ENCODE measurements at regions not wholly inside any gene's neighbourhood (a gene's known extent, or its start where the extent isn't known, plus 50 kb on each side); places are given as distances from the start of the nearest gene placed in this dataset.
A peak's percentile ranks its signal among the peaks of the same experiment; 100 is the strongest.
"Not testable (repeated sequence)": the region's sequence is repeated elsewhere in the genome, so short reads cannot be mapped to it uniquely, and the experiment has no call there.

GRCh38 chr4:49510238-49510637, 524.2 kb downstream of the CWH43 start:
- H3K4me3 ChIP-seq (replicated peaks; ENCODE audit: low read depth, low read length); DNase-seq (ENCODE audit: extremely low read depth, low read depth): not testable (repeated sequence)

DNA sequence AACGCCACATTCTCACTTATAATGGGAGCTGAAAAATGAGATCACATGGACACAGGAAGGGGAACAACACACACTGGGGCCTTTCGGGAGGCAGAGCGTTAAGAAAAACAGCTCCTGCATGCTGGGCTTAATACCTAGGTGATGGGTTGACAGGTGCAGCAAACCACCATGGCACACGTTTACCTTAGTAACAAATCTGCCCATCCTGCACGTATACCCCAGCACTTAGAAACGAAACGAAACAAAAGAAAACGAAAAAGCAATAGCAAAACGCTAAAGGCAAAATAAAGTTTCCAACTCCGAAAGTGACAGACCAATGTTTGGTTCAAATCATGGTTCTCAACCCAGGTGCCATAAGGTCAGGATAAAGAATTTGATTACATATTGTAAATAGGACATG, 525.3 kb downstream of the CWH43 start:
- DNase-seq (ENCODE audit: extremely low read depth, low read depth); H3K4me3 ChIP-seq (replicated peaks; ENCODE audit: low read depth, low read length): not testable (repeated sequence)

DNA sequence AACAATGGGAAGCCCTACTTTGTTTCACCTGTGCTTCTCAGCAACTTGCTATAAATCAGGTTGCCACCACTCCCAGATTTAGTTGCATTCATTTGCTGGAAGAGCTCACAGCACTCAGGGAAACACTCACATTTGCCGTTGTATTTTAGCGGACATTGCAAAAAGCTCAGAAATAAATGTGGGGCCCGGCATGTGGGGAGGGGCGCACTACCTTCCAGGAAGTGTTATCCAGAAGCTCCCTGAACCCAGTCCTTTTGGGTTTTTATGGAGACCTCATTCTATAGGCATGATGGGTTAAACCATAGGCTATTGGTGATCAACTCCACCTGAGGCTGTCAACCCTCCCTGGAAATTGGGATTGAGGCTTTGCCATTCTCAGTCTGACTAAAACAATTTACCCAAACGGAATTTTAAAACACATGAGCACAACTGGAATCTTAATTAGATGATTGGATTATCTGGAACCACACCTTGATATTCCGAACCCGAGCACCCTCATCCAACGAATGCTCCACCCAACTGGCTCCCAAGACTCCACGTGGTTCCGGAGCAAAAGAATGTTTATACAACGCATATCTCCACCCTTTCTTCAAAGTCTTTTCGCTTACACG, 525.9 kb downstream of the CWH43 start:
- not testable (repeated sequence) for DNase-seq (ENCODE audit: extremely low read depth, low read depth); H3K4me3 ChIP-seq (replicated peaks; ENCODE audit: low read depth, low read length)
- TF ChIP-seq, protein P1, sequence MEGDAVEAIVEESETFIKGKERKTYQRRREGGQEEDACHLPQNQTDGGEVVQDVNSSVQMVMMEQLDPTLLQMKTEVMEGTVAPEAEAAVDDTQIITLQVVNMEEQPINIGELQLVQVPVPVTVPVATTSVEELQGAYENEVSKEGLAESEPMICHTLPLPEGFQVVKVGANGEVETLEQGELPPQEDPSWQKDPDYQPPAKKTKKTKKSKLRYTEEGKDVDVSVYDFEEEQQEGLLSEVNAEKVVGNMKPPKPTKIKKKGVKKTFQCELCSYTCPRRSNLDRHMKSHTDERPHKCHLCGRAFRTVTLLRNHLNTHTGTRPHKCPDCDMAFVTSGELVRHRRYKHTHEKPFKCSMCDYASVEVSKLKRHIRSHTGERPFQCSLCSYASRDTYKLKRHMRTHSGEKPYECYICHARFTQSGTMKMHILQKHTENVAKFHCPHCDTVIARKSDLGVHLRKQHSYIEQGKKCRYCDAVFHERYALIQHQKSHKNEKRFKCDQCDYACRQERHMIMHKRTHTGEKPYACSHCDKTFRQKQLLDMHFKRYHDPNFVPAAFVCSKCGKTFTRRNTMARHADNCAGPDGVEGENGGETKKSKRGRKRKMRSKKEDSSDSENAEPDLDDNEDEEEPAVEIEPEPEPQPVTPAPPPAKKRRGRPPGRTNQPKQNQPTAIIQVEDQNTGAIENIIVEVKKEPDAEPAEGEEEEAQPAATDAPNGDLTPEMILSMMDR (IDR thresholded peaks at IDR 0.05; ENCODE audit: low read depth, low read length, missing control alignments) = peak; percentile 7

- not testable (repeated sequence) for H3K4me3 ChIP-seq (replicated peaks; ENCODE audit: low read depth, low read length); DNase-seq (ENCODE audit: extremely low read depth, low read depth)
These were observed 526.8 kb downstream of the CWH43 start for GRCh38 chr4:49512641-49513545.

DNA sequence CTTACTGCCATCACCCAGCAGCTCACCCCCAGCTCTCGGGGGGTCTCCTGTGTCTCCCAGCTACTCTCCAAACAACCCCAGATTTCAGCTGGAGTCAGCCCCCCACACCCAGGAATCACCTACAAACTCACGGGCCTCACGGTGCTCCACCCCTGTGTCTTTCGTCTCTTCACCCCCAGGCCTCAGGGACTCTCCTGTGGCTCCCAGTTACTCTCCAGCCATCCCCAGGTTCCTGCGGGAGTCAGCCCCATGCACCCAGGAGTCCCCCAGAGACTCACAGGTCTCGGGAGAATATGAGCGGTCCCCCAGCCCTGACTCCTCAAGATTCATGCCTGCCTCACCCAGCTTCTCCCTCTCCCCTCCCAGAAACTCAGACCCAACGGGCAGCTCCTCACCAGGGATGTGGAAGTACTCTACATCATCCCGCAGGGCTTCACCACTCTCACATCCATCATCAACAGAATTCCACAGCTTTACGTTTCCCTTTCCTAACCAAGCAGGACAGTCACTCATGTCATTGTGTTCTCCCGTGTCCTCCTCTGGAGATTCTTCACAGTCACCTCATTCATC, 527.6 kb downstream of the CWH43 start:
- not testable (repeated sequence) for DNase-seq (ENCODE audit: extremely low read depth, low read depth); H3K4me3 ChIP-seq (replicated peaks; ENCODE audit: low read depth, low read length)

GRCh38 chr4:49514171-49514699, 528.2 kb downstream of the CWH43 start:
- not testable (repeated sequence) for DNase-seq (ENCODE audit: extremely low read depth, low read depth); H3K4me3 ChIP-seq (replicated peaks; ENCODE audit: low read depth, low read length)

GRCh38 chr4:49514841-49515240, 528.8 kb downstream of the CWH43 start:
- DNase-seq (ENCODE audit: extremely low read depth, low read depth); H3K4me3 ChIP-seq (replicated peaks; ENCODE audit: low read depth, low read length): not testable (repeated sequence)

DNA sequence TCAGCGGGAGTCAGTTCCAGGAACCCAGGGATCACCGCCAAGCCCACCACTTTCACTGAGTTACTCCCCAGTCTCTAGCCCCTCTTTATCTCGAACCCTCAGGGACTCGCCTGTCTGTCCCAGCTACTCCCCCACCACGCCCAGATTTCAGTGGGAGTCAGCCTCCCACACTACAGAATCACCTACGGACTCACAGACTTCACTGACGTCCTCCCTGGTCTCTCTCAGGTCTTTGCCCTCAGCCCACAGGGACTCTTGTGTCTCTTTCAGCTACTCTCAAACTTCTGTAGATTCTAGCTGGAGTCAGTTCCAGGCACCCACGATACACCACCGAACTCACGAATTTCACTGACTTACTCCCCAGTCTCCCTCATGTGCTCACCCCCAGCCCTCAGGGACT, 529.2 kb downstream of the CWH43 start:
- not testable (repeated sequence) for DNase-seq (ENCODE audit: extremely low read depth, low read depth)

GRCh38 chr4:49516096-49516495, 530.0 kb downstream of the CWH43 start:
- H3K4me3 ChIP-seq (replicated peaks; ENCODE audit: low read depth, low read length); DNase-seq (ENCODE audit: extremely low read depth, low read depth): not testable (repeated sequence)

More for the DNA sequence above, 529.2 kb downstream of the CWH43 start:
- H3K4me3 ChIP-seq (replicated peaks; ENCODE audit: low read depth, low read length) = not testable (repeated sequence)

DNA sequence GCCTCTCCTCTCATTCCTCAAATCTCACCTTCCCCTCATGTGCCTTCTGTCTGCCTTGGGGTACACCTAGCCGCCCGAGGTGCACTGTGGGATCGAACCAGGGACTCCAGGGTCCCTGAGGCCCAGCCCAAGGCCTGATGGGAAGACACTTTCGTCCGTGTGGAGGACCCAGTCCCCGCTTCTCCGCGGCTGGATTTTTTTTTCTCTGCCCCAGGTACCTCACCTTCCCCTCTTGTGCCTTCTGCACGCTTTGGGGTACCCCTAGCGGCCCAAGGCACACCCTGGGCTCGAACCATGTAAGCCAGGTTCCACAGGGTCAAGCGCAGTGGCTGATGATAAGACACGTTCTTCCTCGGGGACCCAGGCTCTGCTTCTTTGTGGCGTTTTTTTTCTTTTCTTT, 530.7 kb downstream of the CWH43 start:
- DNase-seq (ENCODE audit: extremely low read depth, low read depth) = no peak
- TF ChIP-seq, protein P1 (IDR thresholded peaks at IDR 0.05; ENCODE audit: low read depth, low read length, missing control alignments) = no peak
- H3K4me3 ChIP-seq (replicated peaks; ENCODE audit: low read depth, low read length) = no peak overlapping the region

GRCh38 chr4:49517485-49518205, 531.6 kb downstream of the CWH43 start:
- not testable (repeated sequence) for DNase-seq (ENCODE audit: extremely low read depth, low read depth); H3K4me3 ChIP-seq (replicated peaks; ENCODE audit: low read depth, low read length)

DNA sequence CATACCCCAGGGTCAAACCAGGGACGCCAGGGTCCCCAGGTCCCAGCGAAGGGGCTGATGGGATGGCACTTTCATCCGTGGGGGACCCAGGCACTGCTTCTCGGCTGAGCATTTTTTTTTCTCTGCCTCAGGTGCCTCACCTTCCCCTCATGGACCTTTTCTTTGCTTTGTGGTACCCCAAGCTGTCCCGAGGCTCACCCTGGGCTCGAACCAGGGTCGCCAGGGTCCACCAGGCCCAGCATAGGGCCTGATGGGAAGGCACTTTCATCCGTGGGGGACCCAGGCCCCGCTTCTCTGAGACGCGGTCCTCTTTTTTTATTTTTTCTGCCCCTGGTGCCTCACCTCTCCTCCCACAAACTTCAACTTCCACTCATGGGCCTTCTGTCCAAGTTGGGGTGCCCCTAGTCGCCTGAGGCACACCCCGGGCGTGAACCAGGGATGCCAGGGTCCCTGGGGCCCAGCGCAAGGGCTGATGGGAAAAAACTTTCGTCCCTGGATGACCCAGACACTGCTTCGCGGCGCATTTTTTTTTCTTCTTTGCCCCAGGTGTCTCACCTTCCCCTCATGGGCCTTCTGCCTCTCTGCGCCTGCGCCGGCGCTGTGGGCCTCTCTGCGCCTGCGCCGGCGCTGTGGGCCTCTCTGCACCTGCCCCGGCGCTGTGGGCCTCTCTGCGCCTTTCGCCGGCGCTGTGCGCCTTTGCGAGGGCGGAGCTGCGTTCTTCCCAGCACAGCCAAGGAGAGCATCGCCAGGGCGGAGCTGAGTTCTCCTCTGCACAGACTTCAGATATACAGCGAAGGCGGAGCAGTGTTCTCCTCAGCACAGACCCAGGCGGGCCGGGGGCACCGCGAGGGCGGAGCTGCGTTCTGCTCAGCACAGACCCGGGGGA, 533.3 kb downstream of the CWH43 start:
- not testable (repeated sequence) for DNase-seq (ENCODE audit: extremely low read depth, low read depth); H3K4me3 ChIP-seq (replicated peaks; ENCODE audit: low read depth, low read length)

DNA sequence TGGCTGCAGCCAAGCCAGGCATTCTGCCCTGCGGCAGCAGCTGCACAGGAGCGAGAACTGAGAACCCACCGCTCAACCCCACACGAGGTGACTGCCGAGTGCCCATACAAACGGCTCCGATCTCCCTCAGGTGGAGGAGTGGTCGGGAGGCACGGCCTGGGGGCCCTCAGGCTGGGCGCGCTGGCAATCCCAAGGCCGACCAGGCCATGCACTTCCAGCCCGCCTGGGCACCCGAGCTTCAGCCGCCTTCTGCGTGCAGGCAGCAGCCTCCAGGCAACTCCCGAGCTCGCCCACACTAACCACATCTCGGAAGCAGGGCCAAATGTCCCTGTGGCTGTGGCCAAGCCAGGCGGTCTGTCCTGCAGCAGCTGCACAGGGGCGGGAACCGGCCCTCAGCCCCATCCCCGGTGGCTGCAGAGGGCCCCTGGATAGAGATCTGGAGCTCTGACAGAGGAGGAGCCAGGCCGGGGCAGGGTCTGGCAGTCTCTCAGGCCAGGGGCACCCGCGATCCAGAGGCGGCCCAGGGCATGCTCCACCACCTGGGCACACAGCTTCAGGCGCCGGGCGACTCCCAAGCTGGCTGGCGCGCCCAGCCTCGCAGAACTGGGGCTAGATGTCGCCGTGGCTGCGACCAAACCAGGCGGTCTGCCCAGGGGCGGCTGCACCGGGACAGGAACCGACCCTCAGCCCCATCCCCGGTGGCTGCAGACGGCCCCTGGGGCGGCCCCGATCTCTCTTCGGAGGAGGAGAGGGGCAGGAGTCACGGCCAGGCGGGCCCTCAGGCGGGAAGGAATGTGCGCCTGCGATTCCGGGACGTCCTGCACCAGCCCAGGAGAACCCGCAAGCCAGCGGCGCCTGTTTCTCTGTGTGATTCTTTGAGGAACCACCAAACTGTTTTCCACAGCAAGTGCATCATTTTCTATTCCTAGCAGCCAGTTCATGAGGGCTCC, 538.0 kb downstream of the CWH43 start:
- H3K4me3 ChIP-seq (replicated peaks; ENCODE audit: low read depth, low read length); DNase-seq (ENCODE audit: extremely low read depth, low read depth): not testable (repeated sequence)
